ENCODE measurements at regions not wholly inside any gene's neighbourhood (a gene's known extent, or its start where the extent isn't known, plus 50 kb on each side); places are given as distances from the start of the nearest gene placed in this dataset.

- ATAC-seq: no peak
- Histone ChIP-seq H3K9me3 (ENCODE audit: low read length) (no peaks in the 10 kb centered on the region), H3K27me3 (ENCODE audit: control insufficient read depth in 1 of 2, insufficient read depth in 2 of 2, low read length in 2 of 2) (no peaks in the 10 kb centered on the region), H3K9ac (ENCODE audit: insufficient read depth, low read depth, low read length) (no peak overlapping the region), H3K36me3 (replicated peaks in 1 of 2; ENCODE audit: control insufficient read depth in 1 of 2, insufficient read depth in 2 of 2, low read length in 2 of 2) (no peaks in the 10 kb centered on the region), H2AFZ (ENCODE audit: low read length) (no peak overlapping the region), H3K79me2 (ENCODE audit: insufficient read depth, low read length) (no peaks in the 10 kb centered on the region), H3K4me3 (replicated peaks in 1 of 3; ENCODE audit: insufficient read depth in 1 of 3, low read depth in 2 of 3, low read length in 3 of 3) (no peak overlapping the region), H3K27ac (ENCODE audit: extremely low read length, insufficient read depth, low read length) (no peak overlapping the region), H3K4me1 (ENCODE audit: insufficient read depth, low read length) (no peaks in the 10 kb centered on the region; the same call in 1 of the 2 replicates), H3K4me2 (ENCODE audit: low read depth, low read length) (no peak overlapping the region), H4K20me1 (ENCODE audit: insufficient read depth, low read length) (no peaks in the 10 kb centered on the region)
- in situ Hi-C loops (cut with HindIII; ENCODE audit: extremely low pct_ligation_motif_present, low pct_unique_long_range_greater_than_20kb): no loop called here
- CTCF ChIA-PET (ENCODE audit: low intra/inter-chr PET ratio, low total read pairs): no interaction called here
- no peak for DNase-seq (ENCODE audit: low spot score)
- FAIRE-seq: no peak
- intact Hi-C loops (cut with micrococcal nuclease; ENCODE audit: unreplicated experiment): no loop called here
- 3% methylated on average over 3 of the region's 3 CpGs for WGBS (ENCODE audit: low lambda C conversion rate)
- POLR2A ChIA-PET: no interaction called here
- BruUV-seq (replicated peaks): no TSS peak
- TF ChIP-seq AGO2 (optimal IDR thresholded peaks at IDR 0.05; ENCODE audit: low read depth, low read length): no peak
Observed at GRCh38 chr5:121667292-121667691, 184.4 kb upstream of the FTMT start.

GRCh38 chr5:121668635-121669034 is 183.0 kb upstream of the FTMT start:
- no peak overlapping the region for H3K4me3 ChIP-seq (replicated peaks in 1 of 3; ENCODE audit: insufficient read depth in 1 of 3, low read depth in 2 of 3, low read length in 3 of 3)
- H2AFZ ChIP-seq (ENCODE audit: low read length): no peak overlapping the region
- DNase-seq (ENCODE audit: low spot score): no peak
- no peaks in the 10 kb centered on the region for H3K9me3 ChIP-seq (ENCODE audit: low read length)
- CTCF ChIA-PET (ENCODE audit: low intra/inter-chr PET ratio, low total read pairs): no interaction called here
- ATAC-seq: no peak
- H3K4me1 ChIP-seq (ENCODE audit: insufficient read depth, low read length): no peaks in the 10 kb centered on the region; the same call in 1 of the 2 replicates
- H3K79me2 ChIP-seq (ENCODE audit: insufficient read depth, low read length): no peaks in the 10 kb centered on the region
- no TSS peak for BruUV-seq (replicated peaks)
- no peak overlapping the region for H3K4me2 ChIP-seq (ENCODE audit: low read depth, low read length)
- no peaks in the 10 kb centered on the region for H3K27me3 ChIP-seq (ENCODE audit: control insufficient read depth in 1 of 2, insufficient read depth in 2 of 2, low read length in 2 of 2)
- H3K9ac ChIP-seq (ENCODE audit: insufficient read depth, low read depth, low read length): no peak overlapping the region
- intact Hi-C loops (cut with micrococcal nuclease; ENCODE audit: unreplicated experiment): no loop called here
- no peaks in the 10 kb centered on the region for H4K20me1 ChIP-seq (ENCODE audit: insufficient read depth, low read length)
- no peak overlapping the region for H3K27ac ChIP-seq (ENCODE audit: extremely low read length, insufficient read depth, low read length)
- in situ Hi-C loops (cut with HindIII; ENCODE audit: extremely low pct_ligation_motif_present, low pct_unique_long_range_greater_than_20kb): no loop called here
- POLR2A ChIA-PET: no interaction called here
- 0% methylated on average over 1 of the region's 1 CpG for WGBS (ENCODE audit: low lambda C conversion rate)
- no peak for FAIRE-seq
- H3K36me3 ChIP-seq (replicated peaks in 1 of 2; ENCODE audit: control insufficient read depth in 1 of 2, insufficient read depth in 2 of 2, low read length in 2 of 2): no peaks in the 10 kb centered on the region
- TF ChIP-seq ZNF629 (CRISPR knock-in tag; conservative IDR thresholded peaks at IDR 0.05) (no peak), THAP11 (CRISPR knock-in tag; IDR thresholded peaks at IDR 0.05) (no peak), SP2 (CRISPR knock-in tag; IDR thresholded peaks at IDR 0.05) (no peak), SRF (IDR thresholded peaks at IDR 0.05; ENCODE audit: low read depth, low read length) (no peak), NAIF1 (CRISPR knock-in tag; IDR thresholded peaks at IDR 0.05; ENCODE audit: borderline replicate concordance) (no peak), NCOA1 (CRISPR knock-in tag; IDR thresholded peaks at IDR 0.05) (no peak), ZBTB3 (CRISPR knock-in tag; IDR thresholded peaks at IDR 0.05; ENCODE audit: borderline replicate concordance, low read depth) (no peak), CSRNP2 (CRISPR knock-in tag; conservative IDR thresholded peaks at IDR 0.05; ENCODE audit: low read depth) (no peak), ZNF18 (CRISPR knock-in tag; IDR thresholded peaks at IDR 0.05; ENCODE audit: insufficient replicate concordance) (no peak), ZNF251 (CRISPR knock-in tag; IDR thresholded peaks at IDR 0.05) (no peak), NFYB (CRISPR knock-in tag; IDR thresholded peaks at IDR 0.05) (no peak), TBX3 (IDR thresholded peaks at IDR 0.05; ENCODE audit: borderline replicate concordance) (no peak), ZBTB39 (CRISPR knock-in tag; IDR thresholded peaks at IDR 0.05) (no peak), AHR (CRISPR knock-in tag; IDR thresholded peaks at IDR 0.05) (no peak)
